ENCODE measurements at regions not wholly inside any gene's neighbourhood (a gene's known extent, or its start where the extent isn't known, plus 50 kb on each side); places are given as distances from the start of the nearest gene placed in this dataset.

DNA sequence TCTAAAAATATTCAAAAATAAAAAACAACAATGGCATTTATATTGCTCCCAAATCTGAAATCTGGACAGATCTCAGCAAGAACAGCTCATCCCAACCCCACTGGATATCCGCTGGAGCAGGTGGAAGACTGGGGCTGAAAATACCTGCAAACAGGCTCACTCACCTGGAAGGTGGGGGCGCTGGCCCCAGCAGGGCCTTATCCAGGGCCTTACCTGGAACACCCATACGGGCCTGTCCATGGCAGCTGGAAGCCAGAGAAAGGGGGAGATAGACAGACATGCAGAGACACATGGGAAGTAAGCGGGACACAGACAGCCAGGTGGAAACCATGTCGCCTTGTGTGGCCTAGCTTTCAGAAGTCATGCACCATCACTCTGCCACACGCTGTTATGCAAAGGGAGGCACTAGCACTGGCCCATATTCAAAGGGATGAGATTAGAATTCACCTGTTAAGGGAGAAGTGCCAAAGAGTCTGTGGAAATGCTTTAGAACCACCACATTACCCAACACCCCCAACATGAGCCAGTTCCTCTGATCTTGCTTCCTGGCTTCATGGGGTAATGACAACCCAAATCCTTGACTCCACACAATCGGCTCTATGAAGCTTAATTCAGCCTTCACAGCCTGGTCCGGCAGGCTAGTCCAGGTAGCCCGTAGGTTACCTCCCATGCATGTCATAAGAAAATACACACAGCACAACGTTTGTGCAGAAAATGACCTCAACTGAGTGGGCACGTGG is 99.0 kb upstream of the CDYL start:
- TF ChIP-seq EP300 (IDR thresholded peaks at IDR 0.05) (no peak), POLR2AphosphoS5 (IDR thresholded peaks at IDR 0.05) (no peak), POLR2A (IDR thresholded peaks at IDR 0.05; ENCODE audit: low read depth) (no peak)
- TF ChIP-seq, protein P1, sequence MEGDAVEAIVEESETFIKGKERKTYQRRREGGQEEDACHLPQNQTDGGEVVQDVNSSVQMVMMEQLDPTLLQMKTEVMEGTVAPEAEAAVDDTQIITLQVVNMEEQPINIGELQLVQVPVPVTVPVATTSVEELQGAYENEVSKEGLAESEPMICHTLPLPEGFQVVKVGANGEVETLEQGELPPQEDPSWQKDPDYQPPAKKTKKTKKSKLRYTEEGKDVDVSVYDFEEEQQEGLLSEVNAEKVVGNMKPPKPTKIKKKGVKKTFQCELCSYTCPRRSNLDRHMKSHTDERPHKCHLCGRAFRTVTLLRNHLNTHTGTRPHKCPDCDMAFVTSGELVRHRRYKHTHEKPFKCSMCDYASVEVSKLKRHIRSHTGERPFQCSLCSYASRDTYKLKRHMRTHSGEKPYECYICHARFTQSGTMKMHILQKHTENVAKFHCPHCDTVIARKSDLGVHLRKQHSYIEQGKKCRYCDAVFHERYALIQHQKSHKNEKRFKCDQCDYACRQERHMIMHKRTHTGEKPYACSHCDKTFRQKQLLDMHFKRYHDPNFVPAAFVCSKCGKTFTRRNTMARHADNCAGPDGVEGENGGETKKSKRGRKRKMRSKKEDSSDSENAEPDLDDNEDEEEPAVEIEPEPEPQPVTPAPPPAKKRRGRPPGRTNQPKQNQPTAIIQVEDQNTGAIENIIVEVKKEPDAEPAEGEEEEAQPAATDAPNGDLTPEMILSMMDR (IDR thresholded peaks at IDR 0.05): no peak
